ENCODE measurements at regions not wholly inside any gene's neighbourhood (a gene's known extent, or its start where the extent isn't known, plus 50 kb on each side); places are given as distances from the start of the nearest gene placed in this dataset.

GRCh38 chr3:106116733-106117489, 248.1 kb upstream of the CBLB start:
- WGBS, 2 donors (ENCODE audit: extremely low coverage in 2 of 2, insufficient read length in 2 of 2, insufficient replicate concordance in 1 of 2), result no CpG with 5 or more reads among the region's 7 CpGs
- H3K4me1 ChIP-seq (ENCODE audit: control insufficient read depth in 2 of 2, insufficient read depth in 1 of 2, low read depth in 1 of 2, low read length in 2 of 2), result no peaks in the 10 kb centered on the region

GRCh38 chr3:106117490-106117858, 248.7 kb upstream of the CBLB start:
- no peak overlapping the region for H3K27ac ChIP-seq (replicated peaks; ENCODE audit: low read length)
- H4K91ac ChIP-seq (ENCODE audit: low read depth, low read length, poor library complexity), result no peak overlapping the region
- H3K4me3 ChIP-seq (ENCODE audit: low read length in 2 of 2), result no peak overlapping the region
- no peaks in the 10 kb centered on the region for H3K36me3 ChIP-seq (replicated peaks in 1 of 2; ENCODE audit: control insufficient read depth in 2 of 2, insufficient read depth in 2 of 2, low read length in 2 of 2)
- no peaks in the 10 kb centered on the region for H3K9me3 ChIP-seq (replicated peaks in 1 of 2; ENCODE audit: control insufficient read depth in 2 of 2, insufficient read depth in 1 of 2, low read depth in 1 of 2, low read length in 2 of 2)
- no CpG with 5 or more reads among the region's 3 CpGs for WGBS, 2 donors (ENCODE audit: extremely low coverage in 2 of 2, insufficient read length in 2 of 2, insufficient replicate concordance in 1 of 2)
- no peaks in the 10 kb centered on the region for H3K27me3 ChIP-seq (ENCODE audit: control insufficient read depth in 3 of 3, insufficient read depth in 3 of 3, low read depth in 1 of 3, low read length in 3 of 3)
- H3K4me2 ChIP-seq (ENCODE audit: insufficient read depth, low read length, poor library complexity, severe bottlenecking), result no peak overlapping the region
- no peaks in the 10 kb centered on the region for H3K4me1 ChIP-seq (ENCODE audit: control insufficient read depth in 2 of 2, insufficient read depth in 1 of 2, low read depth in 1 of 2, low read length in 2 of 2)
- no peak for DNase-seq (ENCODE audit: low spot score)
- no peak overlapping the region for H3K23ac ChIP-seq (ENCODE audit: low read depth, low read length, poor library complexity)
- H3K4ac ChIP-seq (ENCODE audit: low read length), result no peak overlapping the region
- no peak overlapping the region for H3K9ac ChIP-seq (ENCODE audit: low read depth, low read length, poor library complexity)
- no peak overlapping the region for H2AK5ac ChIP-seq (ENCODE audit: low read depth, low read length)
- no peak overlapping the region for H2BK5ac ChIP-seq (ENCODE audit: low read length)
- no peaks in the 10 kb centered on the region for H3K79me1 ChIP-seq (ENCODE audit: low read depth, low read length)
- H3K14ac ChIP-seq (ENCODE audit: low read length), result no peak overlapping the region
- H3K18ac ChIP-seq (ENCODE audit: low read length), result no peak overlapping the region
- no peak overlapping the region for H2BK120ac ChIP-seq (ENCODE audit: low read depth, low read length)
- no peak overlapping the region for H2BK12ac ChIP-seq (ENCODE audit: low read length)
- H2BK15ac ChIP-seq (ENCODE audit: low read length), result no peak overlapping the region
- H2AFZ ChIP-seq (ENCODE audit: low read length), result no peak overlapping the region
- H4K8ac ChIP-seq (ENCODE audit: low read depth, low read length), result no peak overlapping the region

More at GRCh38 chr3:106116733-106117489, 248.1 kb upstream of the CBLB start:
- Histone ChIP-seq H2BK120ac (ENCODE audit: low read depth, low read length) (no peak overlapping the region), H2BK15ac (ENCODE audit: low read length) (no peak overlapping the region), H3K79me1 (ENCODE audit: low read depth, low read length) (no peaks in the 10 kb centered on the region), H3K4ac (ENCODE audit: low read length) (no peak overlapping the region), H2AFZ (ENCODE audit: low read length) (no peak overlapping the region), H4K91ac (ENCODE audit: low read depth, low read length, poor library complexity) (no peak overlapping the region), H3K18ac (ENCODE audit: low read length) (no peak overlapping the region), H2AK5ac (ENCODE audit: low read depth, low read length) (no peak overlapping the region), H3K14ac (ENCODE audit: low read length) (no peak overlapping the region), H3K4me3 (ENCODE audit: low read length in 2 of 2) (no peak overlapping the region), H2BK5ac (ENCODE audit: low read length) (no peak overlapping the region), H2BK12ac (ENCODE audit: low read length) (no peak overlapping the region), H3K9me3 (replicated peaks in 1 of 2; ENCODE audit: control insufficient read depth in 2 of 2, insufficient read depth in 1 of 2, low read depth in 1 of 2, low read length in 2 of 2) (no peaks in the 10 kb centered on the region), H3K23ac (ENCODE audit: low read depth, low read length, poor library complexity) (no peak overlapping the region), H3K9ac (ENCODE audit: low read depth, low read length, poor library complexity) (no peak overlapping the region), H4K8ac (ENCODE audit: low read depth, low read length) (no peak overlapping the region), H3K27me3 (ENCODE audit: control insufficient read depth in 3 of 3, insufficient read depth in 3 of 3, low read depth in 1 of 3, low read length in 3 of 3) (no peaks in the 10 kb centered on the region), H3K27ac (replicated peaks; ENCODE audit: low read length) (no peak overlapping the region), H3K36me3 (replicated peaks in 1 of 2; ENCODE audit: control insufficient read depth in 2 of 2, insufficient read depth in 2 of 2, low read length in 2 of 2) (no peaks in the 10 kb centered on the region), H3K4me2 (ENCODE audit: insufficient read depth, low read length, poor library complexity, severe bottlenecking) (no peak overlapping the region)
- no peak for DNase-seq (ENCODE audit: low spot score)

GRCh38 chr3:106119614-106120082, 250.8 kb upstream of the CBLB start:
- Histone ChIP-seq H4K8ac (ENCODE audit: low read depth, low read length) (no peak overlapping the region), H3K9me3 (replicated peaks in 1 of 2; ENCODE audit: control insufficient read depth in 2 of 2, insufficient read depth in 1 of 2, low read depth in 1 of 2, low read length in 2 of 2) (no peaks in the 10 kb centered on the region), H3K27me3 (ENCODE audit: control insufficient read depth in 3 of 3, insufficient read depth in 3 of 3, low read depth in 1 of 3, low read length in 3 of 3) (no peaks in the 10 kb centered on the region), H3K18ac (ENCODE audit: low read length) (no peak overlapping the region), H3K36me3 (replicated peaks in 1 of 2; ENCODE audit: control insufficient read depth in 2 of 2, insufficient read depth in 2 of 2, low read length in 2 of 2) (no peaks in the 10 kb centered on the region), H3K4me2 (ENCODE audit: insufficient read depth, low read length, poor library complexity, severe bottlenecking) (no peak overlapping the region), H3K14ac (ENCODE audit: low read length) (no peak overlapping the region), H2AK5ac (ENCODE audit: low read depth, low read length) (no peak overlapping the region), H3K79me1 (ENCODE audit: low read depth, low read length) (no peaks in the 10 kb centered on the region), H2BK12ac (ENCODE audit: low read length) (no peak overlapping the region), H2AFZ (ENCODE audit: low read length) (peak overlapping the region; percentile 20), H3K4me3 (ENCODE audit: low read length in 2 of 2) (no peak overlapping the region), H2BK120ac (ENCODE audit: low read depth, low read length) (no peak overlapping the region), H3K4ac (ENCODE audit: low read length) (no peak overlapping the region), H3K9ac (ENCODE audit: low read depth, low read length, poor library complexity) (no peak overlapping the region), H4K91ac (ENCODE audit: low read depth, low read length, poor library complexity) (no peak overlapping the region), H3K23ac (ENCODE audit: low read depth, low read length, poor library complexity) (no peak overlapping the region), H2BK15ac (ENCODE audit: low read length) (no peak overlapping the region), H3K27ac (replicated peaks; ENCODE audit: low read length) (no peak overlapping the region), H2BK5ac (ENCODE audit: low read length) (no peak overlapping the region), H3K4me1 (ENCODE audit: control insufficient read depth in 2 of 2, insufficient read depth in 1 of 2, low read depth in 1 of 2, low read length in 2 of 2) (no peaks in the 10 kb centered on the region)
- DNase-seq (ENCODE audit: low spot score), result no peak
- no CpG with 5 or more reads among the region's 1 CpG for WGBS, 2 donors (ENCODE audit: extremely low coverage in 2 of 2, insufficient read length in 2 of 2, insufficient replicate concordance in 1 of 2)

- H2AFZ ChIP-seq (ENCODE audit: low read length), result no peak overlapping the region
- H3K14ac ChIP-seq (ENCODE audit: low read length), result no peak overlapping the region
- H3K18ac ChIP-seq (ENCODE audit: low read length), result no peak overlapping the region
- no CpG with 5 or more reads among the region's 4 CpGs for WGBS, 2 donors (ENCODE audit: extremely low coverage in 2 of 2, insufficient read length in 2 of 2, insufficient replicate concordance in 1 of 2)
- H4K91ac ChIP-seq (ENCODE audit: low read depth, low read length, poor library complexity), result no peak overlapping the region
- no peak for DNase-seq (ENCODE audit: low spot score)
- H2BK5ac ChIP-seq (ENCODE audit: low read length), result no peak overlapping the region
- H3K4me3 ChIP-seq (ENCODE audit: low read length in 2 of 2), result no peak overlapping the region
- no peak overlapping the region for H2AK5ac ChIP-seq (ENCODE audit: low read depth, low read length)
- no peaks in the 10 kb centered on the region for H3K9me3 ChIP-seq (replicated peaks in 1 of 2; ENCODE audit: control insufficient read depth in 2 of 2, insufficient read depth in 1 of 2, low read depth in 1 of 2, low read length in 2 of 2)
- H3K4me1 ChIP-seq (ENCODE audit: control insufficient read depth in 2 of 2, insufficient read depth in 1 of 2, low read depth in 1 of 2, low read length in 2 of 2), result no peaks in the 10 kb centered on the region
- no peak overlapping the region for H3K27ac ChIP-seq (replicated peaks; ENCODE audit: low read length)
- H3K23ac ChIP-seq (ENCODE audit: low read depth, low read length, poor library complexity), result no peak overlapping the region
- no peaks in the 10 kb centered on the region for H3K27me3 ChIP-seq (ENCODE audit: control insufficient read depth in 3 of 3, insufficient read depth in 3 of 3, low read depth in 1 of 3, low read length in 3 of 3)
- no peaks in the 10 kb centered on the region for H3K36me3 ChIP-seq (replicated peaks in 1 of 2; ENCODE audit: control insufficient read depth in 2 of 2, insufficient read depth in 2 of 2, low read length in 2 of 2)
- H2BK12ac ChIP-seq (ENCODE audit: low read length), result no peak overlapping the region
- no peak overlapping the region for H3K4me2 ChIP-seq (ENCODE audit: insufficient read depth, low read length, poor library complexity, severe bottlenecking)
- H2BK15ac ChIP-seq (ENCODE audit: low read length), result no peak overlapping the region
- H3K79me1 ChIP-seq (ENCODE audit: low read depth, low read length), result no peaks in the 10 kb centered on the region
- no peak overlapping the region for H4K8ac ChIP-seq (ENCODE audit: low read depth, low read length)
- no peak overlapping the region for H2BK120ac ChIP-seq (ENCODE audit: low read depth, low read length)
- H3K9ac ChIP-seq (ENCODE audit: low read depth, low read length, poor library complexity), result no peak overlapping the region
- no peak overlapping the region for H3K4ac ChIP-seq (ENCODE audit: low read length)
Observed at GRCh38 chr3:106120356-106120755, 251.5 kb upstream of the CBLB start.

Data from neuronal stem cell (in vitro differentiated cells).